Islet precursor cell (in vitro differentiated cells): ENCODE measurements at regions not wholly inside any gene's neighbourhood (a gene's known extent, or its start where the extent isn't known, plus 50 kb on each side); places are given as distances from the start of the nearest gene placed in this dataset.
A peak's percentile ranks its signal among the peaks of the same experiment; 100 is the strongest.

Experiments
- DNase-seq: peaks from one replicate; pipeline ENCODE4 v3.0.0-alpha.2; 2018

DNA sequence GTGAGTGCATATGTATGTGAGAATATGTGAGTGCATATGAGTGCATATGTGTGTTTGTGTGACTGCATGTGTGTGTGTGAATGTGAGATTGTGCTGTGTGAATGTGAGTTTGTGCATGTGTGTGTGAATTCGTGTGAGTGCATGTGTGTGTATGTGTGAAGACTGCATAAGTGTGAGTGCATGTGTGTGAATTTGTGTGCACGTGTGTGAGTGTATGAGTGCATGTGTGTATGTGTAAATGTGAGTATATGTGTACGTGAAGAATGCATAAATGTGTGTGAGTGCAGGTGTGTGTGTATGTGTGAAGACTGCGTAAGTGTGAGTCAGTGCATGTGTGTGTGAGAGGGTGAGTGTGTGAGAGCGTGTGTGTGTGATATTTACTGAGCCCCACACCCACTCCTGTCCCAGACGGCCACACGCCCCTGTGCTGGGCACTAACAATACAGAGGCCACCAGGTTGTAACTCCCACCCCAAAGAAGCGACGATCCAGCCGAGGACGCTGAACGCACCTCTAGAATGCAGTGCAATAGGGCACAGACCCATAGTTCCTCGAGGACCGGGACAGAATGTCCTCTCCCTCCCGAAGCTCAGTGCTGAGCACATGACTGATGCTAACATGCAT lies 97.8 kb downstream of the C16orf95 start:
- no peak for DNase-seq

DNA sequence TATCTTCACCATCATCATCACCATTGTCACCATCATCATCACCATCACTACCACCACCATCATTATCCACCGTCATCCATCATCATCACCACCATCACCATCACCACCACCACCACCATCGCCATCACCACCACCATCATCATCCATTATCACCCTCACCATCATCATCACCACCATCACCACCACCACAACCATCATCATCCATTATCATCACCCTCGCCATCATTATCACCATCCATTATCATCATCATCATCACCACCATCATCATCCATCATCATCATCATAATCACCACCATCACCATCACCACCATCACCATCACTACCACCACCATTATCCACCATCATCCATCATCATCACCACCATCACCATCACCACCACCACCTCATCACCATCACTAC lies 95.6 kb downstream of the C16orf95 start:
- no peak for DNase-seq

DNA sequence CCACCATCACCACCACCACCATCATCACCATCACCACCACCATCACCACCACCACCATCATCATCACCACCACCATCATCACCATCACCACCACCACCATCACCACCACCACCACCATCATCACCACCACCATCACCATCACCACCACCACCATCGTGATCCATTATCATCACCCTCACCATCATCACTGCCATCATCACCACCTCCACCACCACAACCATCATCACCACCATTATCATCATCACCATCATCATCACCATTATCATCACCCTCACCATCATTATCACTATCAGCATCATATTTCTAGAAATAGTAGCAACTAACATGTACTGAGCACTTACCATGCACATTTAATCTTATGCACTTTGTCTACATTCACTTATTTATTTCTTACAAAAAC lies 94.9 kb downstream of the C16orf95 start:
- no peak for DNase-seq

DNA sequence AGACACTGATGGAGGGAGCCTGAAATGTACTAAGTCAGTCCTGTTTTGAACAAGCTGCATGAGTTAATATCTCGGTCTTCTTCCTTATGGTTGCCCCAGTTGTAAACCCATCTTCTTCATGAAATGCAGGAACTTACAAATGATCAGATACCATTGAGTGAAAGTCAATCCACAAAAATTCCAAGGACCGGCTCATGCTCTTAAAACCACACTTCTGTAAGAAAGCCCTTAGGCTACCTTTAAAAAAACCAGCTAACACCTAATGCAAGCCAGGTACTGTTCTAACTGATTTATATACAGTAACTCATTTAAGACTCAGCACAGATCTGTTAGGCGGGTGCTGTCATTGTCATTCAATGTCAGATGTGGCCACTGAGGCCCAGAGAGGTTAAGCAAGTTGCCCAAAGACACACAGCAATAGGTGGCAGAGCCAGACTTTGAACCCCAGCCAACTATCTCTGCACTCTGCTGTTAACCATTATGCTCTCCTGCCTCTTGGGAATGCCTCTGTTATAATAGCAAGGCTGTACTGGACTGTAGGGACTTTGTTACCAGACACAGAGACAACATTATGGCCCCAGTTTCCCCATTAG lies 93.4 kb downstream of the C16orf95 start:
- DNase-seq: no peak

DNA sequence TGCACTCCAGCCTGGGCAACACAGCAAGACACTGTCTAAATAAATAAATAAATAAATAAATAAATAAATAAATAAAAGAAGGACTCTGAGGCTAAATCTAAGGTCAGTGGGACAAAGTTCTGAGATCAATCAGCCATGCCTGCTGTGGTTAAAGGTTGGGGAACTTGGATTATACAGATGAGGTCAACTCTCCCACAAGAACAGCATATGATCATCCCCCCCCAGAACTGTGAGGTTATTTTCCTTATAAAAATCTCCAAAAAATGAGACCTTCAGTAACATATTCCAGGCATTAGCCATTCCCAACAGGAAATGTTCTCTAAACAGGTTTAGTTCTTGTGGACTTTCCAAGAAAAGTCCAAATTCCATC lies 90.3 kb downstream of the C16orf95 start:
- DNase-seq: no peak

DNA sequence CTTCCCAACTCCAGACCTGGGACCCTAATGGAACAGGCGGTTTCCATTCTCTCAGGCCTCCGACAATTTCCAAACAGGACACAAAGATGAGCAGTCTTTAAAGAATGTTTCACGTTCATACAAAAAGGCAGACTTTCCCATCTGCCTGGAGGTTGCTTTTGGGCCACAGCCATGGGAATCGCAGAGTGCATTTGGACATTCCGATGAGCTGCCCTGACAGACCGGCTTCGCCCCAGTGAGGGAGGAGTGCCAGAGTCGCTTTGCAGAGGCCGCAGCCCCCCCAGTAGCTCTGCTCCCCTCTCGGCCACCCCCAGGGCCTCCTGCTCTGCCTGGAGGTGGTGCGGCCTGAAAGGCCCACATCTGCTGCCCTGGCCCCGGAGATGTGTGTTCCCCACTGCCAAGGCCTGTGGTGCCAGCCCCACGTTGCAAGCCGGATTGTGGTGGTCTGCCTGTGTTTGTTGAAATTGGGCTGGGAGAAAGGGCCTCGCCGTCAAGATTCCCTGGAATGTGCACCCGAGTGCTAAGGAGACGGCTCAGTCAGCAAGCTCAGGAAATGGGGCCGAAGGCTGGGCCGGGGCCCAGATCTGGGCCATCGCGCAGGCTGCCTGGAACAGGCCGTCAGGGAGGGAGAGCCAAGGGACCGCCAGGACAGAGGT lies 89.8 kb downstream of the C16orf95 start:
- peak; percentile 89 for DNase-seq

DNA sequence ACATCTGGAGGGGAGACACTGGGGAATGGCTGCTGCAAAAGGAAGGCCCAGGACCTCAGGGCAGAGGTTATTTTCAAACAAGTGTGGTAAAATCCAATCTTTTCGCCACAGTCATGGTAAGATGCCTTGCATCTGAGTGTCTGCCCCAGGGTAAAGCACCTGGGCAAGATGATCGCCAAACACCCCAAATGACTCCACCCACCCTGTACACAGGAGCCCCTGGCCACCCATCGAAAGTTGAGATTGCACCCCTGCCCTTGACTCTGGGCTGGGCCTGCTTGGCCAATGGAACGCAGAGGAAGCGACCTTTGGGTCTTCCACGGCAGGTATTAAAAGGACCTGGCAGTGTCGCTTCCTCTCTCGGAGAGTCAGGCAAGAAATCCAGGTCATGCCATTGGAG lies 88.8 kb downstream of the C16orf95 start:
- no peak for DNase-seq

DNA sequence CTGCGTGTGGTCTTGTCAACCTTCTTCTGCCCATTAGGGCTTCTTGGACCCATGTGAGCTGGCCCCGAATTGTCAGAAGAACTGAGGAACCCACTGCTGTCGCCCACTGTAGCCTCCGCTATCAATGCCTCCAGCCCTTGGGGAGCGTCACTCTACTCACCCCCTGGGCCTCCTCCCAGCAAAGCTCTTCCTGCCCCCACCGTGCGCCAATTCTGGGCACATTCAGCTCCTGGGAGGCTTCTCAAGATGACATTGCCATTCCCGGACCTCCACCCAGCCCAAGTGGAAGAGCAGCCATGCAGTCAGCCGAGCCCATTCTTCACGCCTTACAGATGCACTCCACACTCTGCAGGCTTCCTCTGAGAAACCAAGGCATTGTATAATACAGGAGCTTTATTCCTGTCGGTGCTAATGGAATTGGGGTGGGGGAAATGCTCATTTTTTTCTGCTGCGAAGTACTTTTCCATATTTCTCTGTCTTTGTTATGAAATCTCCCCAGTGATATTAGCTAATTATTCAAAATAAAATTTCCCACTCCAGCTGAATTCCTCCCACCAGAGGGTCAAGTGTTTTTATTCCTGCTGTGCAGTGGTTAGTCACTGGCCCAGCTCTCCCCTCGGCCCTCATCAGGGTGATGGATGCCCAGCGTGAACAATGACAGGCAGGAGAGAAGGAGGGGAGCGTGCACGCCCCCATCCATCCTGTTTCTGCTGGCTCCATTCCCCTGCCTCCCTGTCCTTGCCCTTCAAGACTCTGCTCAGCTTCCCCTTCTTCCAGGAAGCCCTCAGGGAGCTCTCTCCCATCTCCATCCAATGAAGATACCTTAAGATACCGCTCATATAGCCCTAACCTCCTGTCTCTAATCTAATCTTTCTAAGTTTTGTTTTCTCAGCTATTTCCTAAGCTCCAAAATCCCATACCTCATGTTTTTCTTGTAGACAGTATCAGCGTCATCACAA lies 87.7 kb downstream of the C16orf95 start:
- DNase-seq: no peak

DNA sequence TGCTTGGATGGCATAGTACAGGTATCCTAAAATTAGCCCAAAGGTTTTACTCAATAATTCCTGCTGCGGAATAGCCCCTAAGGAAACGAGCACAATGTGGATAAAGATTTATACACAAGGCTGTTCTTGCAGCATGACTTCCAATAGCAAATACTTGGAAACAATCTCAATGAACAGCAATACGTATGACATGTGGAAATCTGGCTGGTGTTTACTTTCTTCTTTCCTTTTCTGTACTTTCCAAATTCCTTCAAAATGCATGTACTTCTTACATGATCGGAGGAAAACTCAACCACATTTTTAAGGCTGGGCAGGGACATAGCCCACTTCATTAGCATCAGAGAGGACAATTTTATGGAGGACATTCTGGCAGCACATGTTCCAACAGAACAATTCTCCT lies 86.6 kb downstream of the C16orf95 start:
- DNase-seq: no peak

DNA sequence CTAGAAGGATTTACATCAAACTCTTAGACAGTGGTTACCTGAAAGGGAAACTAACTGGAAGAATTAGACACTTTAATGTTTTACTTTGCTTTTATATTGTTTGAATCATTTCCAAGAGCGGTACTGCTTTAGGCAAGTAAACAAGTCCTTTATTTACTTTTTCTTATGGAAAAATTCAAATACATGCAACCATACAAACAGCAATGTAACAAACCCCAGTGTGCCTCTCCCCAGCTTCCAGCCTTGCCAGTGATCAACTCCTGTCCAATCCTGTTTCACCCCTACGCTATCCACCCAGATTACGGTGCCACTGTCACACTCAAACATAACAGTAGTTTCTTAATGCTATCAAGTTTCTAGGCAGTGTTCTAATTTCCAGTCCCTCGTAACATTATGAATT lies 85.9 kb downstream of the C16orf95 start:
- DNase-seq: no peak

DNA sequence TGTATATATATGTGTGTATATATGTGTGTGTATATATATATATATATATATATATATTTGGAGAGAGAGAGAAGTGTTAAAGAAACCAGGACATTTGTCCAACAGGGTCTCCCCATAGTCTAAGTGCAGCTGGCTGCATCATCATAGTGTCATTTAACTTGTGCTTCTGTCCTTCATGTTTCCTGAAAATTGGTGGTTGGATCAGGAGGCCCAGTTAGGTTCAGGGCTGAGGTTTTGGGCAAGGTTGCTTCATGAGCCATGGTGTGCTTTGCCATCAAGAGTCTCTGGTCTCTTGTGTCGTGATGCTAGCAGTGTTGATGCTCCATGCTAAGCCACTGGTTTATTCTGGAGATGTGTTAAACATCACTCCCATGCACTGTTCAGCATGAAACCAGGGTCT lies 85.3 kb downstream of the C16orf95 start:
- DNase-seq: no peak

DNA sequence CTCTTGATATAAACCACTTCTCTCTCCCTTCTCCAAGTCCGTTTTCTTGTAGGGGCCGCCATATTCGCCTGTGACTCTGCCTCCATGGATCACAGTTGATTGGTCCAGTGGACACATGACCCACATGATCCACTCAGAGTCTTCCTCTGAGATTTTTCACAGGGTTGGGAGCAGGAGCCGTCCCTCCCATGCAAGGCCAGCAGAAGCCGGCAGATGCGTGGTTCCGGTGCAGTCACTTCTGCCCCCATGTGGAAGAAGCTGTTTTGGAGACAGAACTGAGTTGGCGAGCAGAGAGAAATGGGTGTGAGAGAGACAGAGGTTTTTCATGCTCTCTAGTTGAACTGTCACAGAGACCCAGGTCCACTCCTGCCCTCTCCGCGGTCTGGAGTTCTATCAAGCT lies 83.3 kb downstream of the C16orf95 start:
- DNase-seq: no peak

DNA sequence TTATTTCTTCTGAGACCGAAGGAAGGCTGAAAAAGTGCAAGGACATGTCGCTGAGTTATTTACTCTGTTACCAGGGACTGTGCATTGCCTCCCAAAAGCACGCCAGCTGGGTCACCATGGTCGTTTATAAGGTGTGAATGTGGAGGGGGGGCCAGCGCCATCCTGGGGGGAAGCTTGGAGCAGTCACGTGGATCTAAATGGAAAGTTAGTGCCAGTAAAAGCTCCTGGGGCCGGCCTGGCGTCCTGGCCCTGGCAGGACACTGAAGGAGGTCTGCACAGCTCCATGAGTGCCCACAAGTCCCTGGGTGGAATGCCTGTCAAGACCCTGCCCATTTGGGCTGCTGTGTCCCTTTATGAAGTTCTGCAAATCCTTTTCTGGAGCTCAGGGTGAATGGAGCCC lies 82.6 kb downstream of the C16orf95 start:
- DNase-seq: peak; percentile 26

DNA sequence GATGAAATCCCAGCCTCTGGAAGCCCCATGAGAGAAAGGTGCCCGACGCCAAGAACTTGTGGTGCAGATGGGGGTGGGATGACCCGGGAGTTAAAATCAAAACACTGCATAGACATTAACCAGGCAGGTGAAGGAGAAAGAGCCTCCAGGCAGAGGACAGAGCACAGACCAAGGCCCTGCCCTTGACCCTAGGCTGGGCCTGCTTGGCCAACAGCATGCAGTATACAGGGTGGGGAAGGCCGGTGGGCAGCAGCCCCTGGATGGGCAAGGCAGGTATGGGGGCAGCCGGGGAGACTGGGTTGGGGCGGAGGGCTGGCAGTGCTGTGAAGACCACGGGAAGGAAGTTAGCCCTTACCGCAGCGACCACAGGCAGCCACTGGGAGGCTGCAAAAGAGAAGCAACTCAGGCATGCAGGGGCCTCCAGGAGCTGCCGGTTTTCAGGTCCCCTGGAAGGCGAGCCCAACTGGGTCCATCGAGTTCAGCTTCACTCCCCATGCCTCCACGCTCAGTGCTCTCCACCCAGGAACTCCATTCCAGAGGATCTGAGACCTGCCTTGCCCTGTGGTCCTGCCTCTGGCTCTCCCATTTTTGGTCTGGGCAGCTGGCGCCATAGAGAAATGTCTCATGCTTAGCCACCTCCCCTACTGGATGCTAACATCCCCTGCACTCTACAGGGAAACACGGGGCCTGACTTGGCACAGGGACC lies 81.2 kb downstream of the C16orf95 start:
- no peak for DNase-seq

DNA sequence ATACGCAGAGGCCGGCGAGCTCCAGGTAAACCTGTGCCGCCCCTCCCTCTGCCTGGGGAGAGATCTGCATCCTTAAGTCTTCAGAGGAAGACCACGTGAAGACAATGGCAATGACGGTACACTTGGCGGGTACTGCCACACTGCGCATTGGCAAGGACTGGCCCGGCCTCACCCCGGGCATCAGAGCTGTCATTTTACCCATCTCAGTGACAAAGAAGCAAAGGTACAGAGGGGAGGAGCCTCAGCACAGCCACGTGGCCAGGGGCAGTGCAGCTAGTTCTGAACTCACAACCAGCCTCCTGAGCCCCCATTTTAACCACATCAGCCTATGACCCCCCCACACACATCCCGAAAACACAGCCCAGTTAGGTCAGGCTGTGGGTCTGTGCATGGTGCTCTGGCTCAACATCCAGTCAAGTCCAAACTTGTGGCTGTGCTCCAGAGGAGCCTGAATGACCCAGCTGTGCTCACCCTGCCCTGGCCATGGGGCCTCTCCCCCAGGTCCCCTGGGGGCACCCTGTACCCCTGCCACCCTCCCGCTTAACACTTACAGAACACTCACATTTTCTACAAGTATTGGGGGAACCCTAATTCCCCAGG lies 80.6 kb downstream of the C16orf95 start:
- peak; percentile 31 for DNase-seq

DNA sequence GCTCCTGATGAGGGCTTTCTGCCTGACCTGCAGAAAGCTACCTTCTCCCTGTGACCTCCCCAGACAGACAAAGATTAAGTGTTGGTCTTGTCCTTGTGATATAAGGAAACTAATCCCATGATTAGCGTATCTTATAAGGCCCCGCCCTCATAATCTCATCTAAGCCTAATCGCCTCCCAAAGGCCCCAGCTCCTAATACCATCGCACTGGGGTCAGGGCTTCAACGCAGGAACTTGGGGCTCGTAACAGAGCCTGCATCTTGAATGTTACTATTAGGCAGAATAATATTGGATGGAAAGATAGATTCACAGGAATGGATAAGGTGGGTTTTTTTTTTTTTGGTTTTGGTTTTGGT lies 78.9 kb downstream of the C16orf95 start:
- DNase-seq: no peak

DNA sequence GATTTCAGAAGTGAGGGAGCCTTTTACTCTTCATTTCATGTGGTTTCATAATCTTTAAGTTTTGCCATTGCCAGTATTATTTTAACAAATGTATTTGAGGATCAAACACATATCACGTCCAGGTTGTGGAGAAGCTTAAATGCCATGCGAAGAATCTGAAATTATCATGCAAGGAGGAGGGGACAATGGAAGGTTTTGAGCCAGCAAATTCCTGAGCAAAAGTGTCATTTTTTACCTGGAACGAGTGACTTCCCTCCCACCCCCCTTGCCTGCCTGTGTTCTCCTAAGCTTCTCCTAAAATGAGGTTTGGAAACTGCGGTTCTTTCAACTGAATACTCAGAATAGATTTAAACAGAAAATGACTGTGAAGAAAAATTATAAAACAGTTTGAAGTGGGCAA lies 77.6 kb downstream of the C16orf95 start:
- DNase-seq: no peak

DNA sequence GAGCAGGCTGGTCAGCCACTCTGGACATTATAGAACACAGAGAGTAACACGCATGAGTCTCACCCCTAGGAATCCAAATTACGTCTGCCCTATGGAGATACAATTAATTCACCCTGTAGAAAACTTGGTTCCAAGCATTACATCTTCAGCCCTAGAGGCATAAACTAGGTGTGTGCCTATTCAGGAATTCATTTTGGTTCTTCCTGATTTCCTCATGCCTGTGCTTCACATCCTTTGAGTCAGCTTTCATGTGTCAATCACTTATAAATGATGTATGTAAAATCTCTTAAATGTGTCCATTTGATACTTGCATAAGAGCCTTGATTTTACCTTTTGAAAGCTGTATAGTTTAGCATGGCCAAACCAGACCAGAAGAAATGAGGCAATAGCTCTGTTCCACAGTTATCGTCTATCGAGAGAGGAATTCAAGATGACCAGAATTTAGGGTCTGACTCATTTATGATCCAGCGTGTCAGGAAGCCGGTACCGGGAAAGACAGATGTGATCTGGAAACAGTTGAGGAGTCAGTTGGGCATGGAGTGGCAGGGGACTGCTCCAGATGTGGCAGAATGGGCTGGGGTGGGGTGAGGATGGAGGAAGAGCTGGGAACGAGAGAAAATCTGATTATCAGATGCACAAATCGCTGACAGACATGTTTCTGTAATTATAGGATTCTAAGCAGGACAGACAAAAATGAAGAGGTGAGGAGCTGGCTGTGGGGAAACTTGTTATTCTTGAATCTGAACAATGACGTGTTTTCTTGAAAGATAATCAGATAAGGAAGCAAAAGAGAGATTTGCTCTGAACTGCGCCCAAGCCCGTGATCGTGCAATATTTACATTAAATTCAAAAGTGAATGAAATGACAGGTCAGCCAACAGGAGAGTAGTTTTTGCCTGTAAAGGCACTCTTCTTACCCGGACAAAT lies 76.7 kb downstream of the C16orf95 start:
- no peak for DNase-seq

DNA sequence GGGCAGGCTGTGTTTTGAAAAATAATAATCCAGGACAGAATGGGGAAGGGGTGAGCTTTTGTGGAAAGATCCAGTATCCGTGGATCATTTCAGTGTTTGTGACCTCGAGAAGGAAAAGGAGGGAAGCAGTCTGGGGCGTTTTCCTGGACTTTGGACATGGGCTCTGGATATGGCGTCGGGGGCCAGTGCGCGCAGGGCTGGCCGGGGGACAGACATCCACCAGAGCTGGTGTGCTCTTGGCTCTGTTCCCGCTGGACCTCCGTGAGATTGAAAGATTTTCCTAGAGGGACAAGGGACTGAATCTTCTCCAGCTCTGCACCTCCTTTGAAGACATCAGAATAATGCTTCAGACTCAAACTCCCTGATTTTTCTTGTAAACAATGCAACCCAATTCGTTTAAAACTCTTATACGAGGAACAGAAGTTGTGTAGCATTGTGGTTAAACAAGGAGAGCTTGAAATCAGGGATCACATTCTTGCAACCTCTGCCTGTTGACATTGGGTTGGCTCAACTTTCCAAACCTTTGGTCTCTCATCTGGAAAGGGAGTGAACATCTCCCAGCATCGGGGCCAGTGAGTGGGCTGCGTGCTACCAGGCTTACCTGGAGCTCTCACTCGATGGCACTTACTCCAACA lies 75.9 kb downstream of the C16orf95 start:
- no peak for DNase-seq

DNA sequence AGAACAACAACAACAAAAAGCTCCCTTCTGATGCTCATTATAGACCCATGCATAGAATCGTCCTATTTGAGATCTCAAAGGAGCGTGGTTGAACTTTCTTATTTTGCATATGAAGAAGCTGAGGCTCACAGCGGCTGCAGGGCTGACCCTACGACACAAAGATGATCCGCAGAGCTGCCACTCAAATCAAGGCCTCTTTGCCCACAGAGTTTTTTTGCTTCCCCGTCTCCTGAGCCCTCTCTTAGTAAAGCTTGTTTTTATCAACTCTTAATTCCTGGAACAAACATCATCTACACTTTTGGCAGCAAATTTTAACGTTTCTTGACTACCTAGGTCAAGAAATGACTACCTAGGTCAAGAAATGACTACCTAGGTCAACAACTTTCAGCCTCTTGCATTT lies 73.7 kb downstream of the C16orf95 start:
- no peak for DNase-seq

DNA sequence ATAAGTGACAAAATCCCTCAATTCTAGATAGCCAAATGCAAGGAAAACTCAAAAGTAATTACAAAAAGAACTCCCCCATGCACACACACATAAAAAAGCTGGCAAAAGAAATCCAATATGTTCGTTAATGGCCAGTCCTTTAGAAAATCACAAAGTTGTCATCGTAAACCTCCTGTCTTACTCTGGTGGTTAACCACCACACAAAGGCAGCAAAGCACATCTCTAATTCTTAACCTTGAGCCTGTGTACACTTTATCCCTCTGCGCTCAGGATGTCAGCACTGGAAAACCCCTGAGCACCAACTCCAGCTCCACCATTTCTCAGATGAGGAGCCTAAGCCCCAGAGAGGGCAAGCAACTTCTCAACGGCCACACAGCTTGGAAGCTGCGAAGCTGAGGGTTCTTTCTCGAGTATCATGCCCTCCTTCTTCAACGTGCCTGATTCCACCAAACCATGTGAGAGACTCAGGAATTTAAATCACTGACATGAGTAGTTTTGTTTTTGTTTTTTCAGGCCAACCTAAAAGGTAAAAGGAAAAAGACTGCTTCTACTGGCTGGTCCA lies 72.5 kb downstream of the C16orf95 start:
- DNase-seq: no peak
